K562 (cell line): ENCODE measurements at regions not wholly inside any gene's neighbourhood (a gene's known extent, or its start where the extent isn't known, plus 50 kb on each side); places are given as distances from the start of the nearest gene placed in this dataset.

Source experiments
- ATAC-seq: fragments of 200-7000 bp; cut with Tn5 transposase; 3 replicates; pipeline ENCODE4 v1.9.1; 2020; ENCODE audit warnings: moderate library complexity
- BruUV-seq: library from RNA; stranded (reverse); fragments of 400-500 nt; replicated peaks from 2 replicates; lab custom pipeline; 2021; lab: Mats Ljungman, UMichigan
- CTCF ChIA-PET: fragments of 300-600 bp; formaldehyde crosslinking; extraction: SDS; loops from one replicate; lab custom pipeline; 2021; ENCODE audit warnings: low intra/inter-chr PET ratio; lab: Yijun Ruan, JAX
- POLR2A ChIA-PET: fragments of 300-600, 350-650 bp; sonication (Branson Sonifier 250); formaldehyde crosslinking; extraction: SDS; loops from one replicate; lab custom pipeline; 2021; ENCODE audit warnings: antibody characterized with exemption, inconsistent platforms; lab: Yijun Ruan, JAX
- DNase-seq, 4 experiments: peaks; one replicate each; pipeline versions ENCODE4 v3.0.0 to v3.0.0-alpha.2; 2011 to 2018; ENCODE audit warnings: low spot score in 3 of 4, mixed read lengths in 3 of 4; ENCODE audit errors: extremely low read depth in 1 of 4
- FAIRE-seq: peaks from 2 replicates; lab custom pipeline; 2011; peaks lifted over from hg19 to GRCh38; lab: Jason Lieb, UNC
- H2AFZ ChIP-seq: 2 replicates; pipeline ENCODE4 v1.6.0; 2011; ENCODE audit warnings: low read depth, low read length, control low read depth, inconsistent platforms
- H3K27ac ChIP-seq: fragments of 200-600 bp; 3 replicates; pipeline ENCODE4 v1.8.0; 2011; ENCODE audit warnings: low read depth, mild to moderate bottlenecking, control low read depth, inconsistent platforms, low read length, moderate library complexity, mixed read lengths; ENCODE audit errors: extremely low read depth
- H3K27me3 ChIP-seq, 2 experiments: fragments of 300-600 bp in 1 of 2; 2 replicates in 1 of 2; 3 replicates in 1 of 2; pipeline versions ENCODE4 v1.6.0 to v1.8.0; 2011; ENCODE audit warnings: inconsistent platforms in 2 of 2, low read length in 2 of 2, mild to moderate bottlenecking in 1 of 2, mixed read lengths in 1 of 2, moderate library complexity in 1 of 2; ENCODE audit not compliant: control insufficient read depth in 2 of 2, insufficient read depth in 2 of 2
- H3K36me3 ChIP-seq: fragments of 300-600 bp; 3 replicates; pipeline ENCODE4 v1.8.0; 2011; ENCODE audit warnings: mild to moderate bottlenecking, low read length, inconsistent platforms; ENCODE audit not compliant: control insufficient read depth, insufficient read depth
- H3K4me1 ChIP-seq, 2 experiments: fragments of 200-600 bp in 1 of 2; replicated peaks in 1 of 2; 2 replicates in 1 of 2; 3 replicates in 1 of 2; pipeline versions ENCODE4 v1.5.1 to v1.8.0; 2011; ENCODE audit warnings: inconsistent platforms in 2 of 2, low read length in 2 of 2, mild to moderate bottlenecking in 1 of 2, mixed read lengths in 1 of 2, moderate library complexity in 1 of 2; ENCODE audit not compliant: control insufficient read depth in 2 of 2, insufficient read depth in 2 of 2
- H3K4me2 ChIP-seq: 2 replicates; pipeline ENCODE4 v1.6.1; 2011; ENCODE audit warnings: low read length, control low read depth, inconsistent platforms, mixed read lengths; ENCODE audit not compliant: insufficient read depth
- H3K4me3 ChIP-seq: fragments of 200-600 bp; sonication (generic), shearing (Covaris generic); 2 replicates; pipeline ENCODE4 v1.5.1; 2016; ENCODE audit warnings: control low read depth, inconsistent platforms
- H3K79me2 ChIP-seq: fragments of 200-600 bp; 3 replicates; pipeline ENCODE4 v1.8.0; 2011; ENCODE audit warnings: low read length, inconsistent platforms; ENCODE audit not compliant: control insufficient read depth, insufficient read depth
- H3K9ac ChIP-seq, 2 experiments: 2 replicates each; pipeline versions ENCODE4 v1.6.0 to v1.6.1; 2011; ENCODE audit warnings: low read depth in 2 of 2, low read length in 2 of 2, control low read depth in 1 of 2, inconsistent platforms in 1 of 2, mild to moderate bottlenecking in 1 of 2, mixed read lengths in 1 of 2; ENCODE audit not compliant: insufficient read depth in 1 of 2
- H3K9me1 ChIP-seq: one replicate; pipeline ENCODE4 v1.6.0; 2011; ENCODE audit warnings: inconsistent platforms, mild to moderate bottlenecking, low read length, moderate library complexity; ENCODE audit not compliant: control insufficient read depth, insufficient read depth
- H3K9me3 ChIP-seq: replicated peaks from 2 replicates; pipeline ENCODE4 v1.5.1; 2011; ENCODE audit warnings: low read depth, low read length, inconsistent platforms; ENCODE audit not compliant: control insufficient read depth, insufficient read depth
- H4K20me1 ChIP-seq: replicated peaks from 2 replicates; pipeline ENCODE4 v1.6.1; 2011; ENCODE audit warnings: low read length, inconsistent platforms, mixed read lengths; ENCODE audit not compliant: control insufficient read depth, insufficient read depth
- ELF2 ChIP-seq: fragments of 250-450 bp; sonication (Bioruptor Pico); IDR thresholded peaks from 2 replicates; pipeline ENCODE4 v1.5.0; 2021; ENCODE audit warnings: mild to moderate bottlenecking
- HES1 ChIP-seq: fragments of 450-650 bp; IDR thresholded peaks from 2 replicates; pipeline ENCODE4 v1.6.1; 2016; ENCODE audit warnings: low read depth, mild to moderate bottlenecking, moderate library complexity
- SMAD1 ChIP-seq: fragments of 150-350 bp; IDR thresholded peaks from 2 replicates; pipeline ENCODE4 v1.6.1; 2014; ENCODE audit warnings: low read length, low read depth; ENCODE audit not compliant: partially characterized antibody
- THRB ChIP-seq: fragments of 450-650 bp; formaldehyde crosslinking; conservative IDR thresholded peaks from 2 replicates; pipeline ENCODE4 v1.4.0; 2022; ENCODE audit warnings: mild to moderate bottlenecking, missing genetic modification characterization
- ZNF134 ChIP-seq: fragments of 250-450 bp; sonication (Bioruptor Pico); conservative IDR thresholded peaks from 2 replicates; pipeline ENCODE4 v1.4.0; 2020
- WGBS: fragments of 100-300 bp; shearing (Covaris generic); methylation state at CpG from one replicate; pipeline ENCODE4 v1.1.6; 2016; ENCODE audit warnings: low coverage, mixed read lengths; ENCODE audit not compliant: insufficient coverage; ENCODE audit errors: missing lambda C conversion rate; 5-methylcytosine and 5-hydroxymethylcytosine counted together
- in situ Hi-C: fragments of 300-500 bp; cut with MboI; formaldehyde crosslinking; loops from 4 replicates; pipeline ENCODE4 v1.15.0; 2018; ENCODE audit warnings: inconsistent platforms, mixed read lengths
- intact Hi-C: fragments of 100-400 bp; cut with micrococcal nuclease; formaldehyde crosslinking; loops from 2 replicates; pipeline ENCODE4 v1.14.2; 2022

- in situ Hi-C loops: no loop called here
- no peaks in the 10 kb centered on the region for H3K36me3 ChIP-seq
- no peaks in the 10 kb centered on the region for H4K20me1 ChIP-seq
- no peaks in the 10 kb centered on the region for H3K9me3 ChIP-seq
- CTCF ChIA-PET: no interaction called here
- no peak overlapping the region for H3K9ac ChIP-seq
- DNase-seq: no peak
- BruUV-seq: no TSS peak
- no peaks in the 10 kb centered on the region for H3K9me1 ChIP-seq
- no peak overlapping the region for H2AFZ ChIP-seq
- H3K4me1 ChIP-seq: no peaks in the 10 kb centered on the region
- H3K4me2 ChIP-seq: no peak overlapping the region
- POLR2A ChIA-PET: no interaction called here
- FAIRE-seq: no peak
- H3K79me2 ChIP-seq: no peaks in the 10 kb centered on the region
- no peaks in the 10 kb centered on the region for H3K27me3 ChIP-seq
- no CpG with 5 or more reads among the region's 1 CpG for WGBS
- TF ChIP-seq ZNF134 (no peak), SMAD1 (no peak), THRB (CRISPR knock-in tag) (no peak), HES1 (no peak), ELF2 (no peak)
- intact Hi-C loops: no loop called here
- no peak overlapping the region for H3K27ac ChIP-seq
- H3K4me3 ChIP-seq: no peak overlapping the region
- no peak for ATAC-seq
Observed at GRCh38 chr3:106740116-106740515, 637.1 kb upstream of the CCDC54 start.
